VCaP (cell line): ENCODE measurements at regions not wholly inside any gene's neighbourhood (a gene's known extent, or its start where the extent isn't known, plus 50 kb on each side); places are given as distances from the start of the nearest gene placed in this dataset.

Source experiments
- H3K27ac ChIP-seq: fragments of 450-650 bp; 2 replicates; pipeline ENCODE4 v1.5.1; 2017
- TF ChIP-seq, protein P1 (sequence below): fragments of 450-650 bp; conservative IDR thresholded peaks from 2 replicates; pipeline ENCODE4 v1.5.1; 2017; ENCODE audit warnings: mild to moderate bottlenecking, moderate library complexity

DNA sequence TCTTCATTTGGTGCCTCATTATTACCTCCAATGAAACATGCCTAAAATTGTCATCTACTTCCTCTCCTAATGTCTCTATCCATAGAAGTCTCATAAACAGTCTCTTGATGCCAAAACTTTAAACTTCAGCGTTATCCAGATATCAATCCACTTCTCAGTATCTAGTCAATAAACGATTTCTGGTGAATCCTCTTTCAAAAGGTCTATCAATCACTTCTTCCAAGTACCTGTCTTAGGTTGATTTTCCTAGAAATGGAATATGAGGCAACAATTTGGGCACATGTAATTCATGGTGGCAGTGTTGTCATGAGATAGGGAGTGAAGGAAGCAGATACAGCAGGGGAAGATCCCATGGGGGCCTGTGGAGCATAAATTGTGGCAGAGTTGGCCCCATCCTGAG is 348.5 kb upstream of the POU1F1 start:
- H3K27ac ChIP-seq, result no peak overlapping the region
- TF ChIP-seq, protein P1, sequence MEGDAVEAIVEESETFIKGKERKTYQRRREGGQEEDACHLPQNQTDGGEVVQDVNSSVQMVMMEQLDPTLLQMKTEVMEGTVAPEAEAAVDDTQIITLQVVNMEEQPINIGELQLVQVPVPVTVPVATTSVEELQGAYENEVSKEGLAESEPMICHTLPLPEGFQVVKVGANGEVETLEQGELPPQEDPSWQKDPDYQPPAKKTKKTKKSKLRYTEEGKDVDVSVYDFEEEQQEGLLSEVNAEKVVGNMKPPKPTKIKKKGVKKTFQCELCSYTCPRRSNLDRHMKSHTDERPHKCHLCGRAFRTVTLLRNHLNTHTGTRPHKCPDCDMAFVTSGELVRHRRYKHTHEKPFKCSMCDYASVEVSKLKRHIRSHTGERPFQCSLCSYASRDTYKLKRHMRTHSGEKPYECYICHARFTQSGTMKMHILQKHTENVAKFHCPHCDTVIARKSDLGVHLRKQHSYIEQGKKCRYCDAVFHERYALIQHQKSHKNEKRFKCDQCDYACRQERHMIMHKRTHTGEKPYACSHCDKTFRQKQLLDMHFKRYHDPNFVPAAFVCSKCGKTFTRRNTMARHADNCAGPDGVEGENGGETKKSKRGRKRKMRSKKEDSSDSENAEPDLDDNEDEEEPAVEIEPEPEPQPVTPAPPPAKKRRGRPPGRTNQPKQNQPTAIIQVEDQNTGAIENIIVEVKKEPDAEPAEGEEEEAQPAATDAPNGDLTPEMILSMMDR, result no peak

- TF ChIP-seq, protein P1, result no peak
- no peak overlapping the region for H3K27ac ChIP-seq
Observed at GRCh38 chr3:87621667-87622066, 345.3 kb upstream of the POU1F1 start.

- TF ChIP-seq, protein P1, result no peak
- H3K27ac ChIP-seq, result no peak overlapping the region
Observed at GRCh38 chr3:87615506-87615905, 339.1 kb upstream of the POU1F1 start.

GRCh38 chr3:87614998-87615397 is 338.6 kb upstream of the POU1F1 start:
- no peak overlapping the region for H3K27ac ChIP-seq
- TF ChIP-seq, protein P1, result no peak

GRCh38 chr3:87607234-87607633 is 330.9 kb upstream of the POU1F1 start:
- H3K27ac ChIP-seq, result no peak overlapping the region
- TF ChIP-seq, protein P1, result no peak

- H3K27ac ChIP-seq, result peak overlapping the region; percentile 48; the same call in 1 of the 2 replicates
- TF ChIP-seq, protein P1, result no peak
Observed at GRCh38 chr3:87595798-87596197, 319.4 kb upstream of the POU1F1 start.

DNA sequence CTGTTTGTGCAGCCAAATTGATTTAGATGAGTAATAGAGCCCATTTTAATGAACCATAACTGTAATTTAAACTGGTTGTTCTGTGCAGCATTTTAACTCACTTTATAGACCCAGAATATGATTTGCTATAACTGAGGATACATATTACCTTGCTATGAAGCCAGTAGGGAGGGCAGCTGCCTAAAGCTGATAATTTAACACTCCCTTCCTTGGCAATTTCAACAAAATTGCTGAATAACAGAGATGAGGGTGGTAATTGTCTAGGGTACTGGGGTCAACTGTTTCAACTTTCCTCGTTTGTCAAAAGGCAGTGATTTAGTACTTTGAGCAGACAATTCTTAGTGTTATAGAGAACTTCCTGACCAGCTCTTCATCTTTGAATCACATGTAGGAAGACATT is 304.9 kb upstream of the POU1F1 start:
- no peak overlapping the region for H3K27ac ChIP-seq
- TF ChIP-seq, protein P1, result no peak

GRCh38 chr3:87576752-87577151 is 300.4 kb upstream of the POU1F1 start:
- TF ChIP-seq, protein P1, result no peak

More at GRCh38 chr3:87576752-87577151, 300.4 kb upstream of the POU1F1 start:
- H3K27ac ChIP-seq, result no peak overlapping the region
